Astrocyte (in vitro differentiated cells and primary cell): ENCODE measurements at regions not wholly inside any gene's neighbourhood (a gene's known extent, or its start where the extent isn't known, plus 50 kb on each side); places are given as distances from the start of the nearest gene placed in this dataset.

Experiments
- DNase-seq: peaks from one replicate; pipeline ENCODE4 v3.0.0-alpha.2; 2010; ENCODE audit warnings: low read depth
- FAIRE-seq: peaks from 2 replicates; lab custom pipeline; 2011; peaks lifted over from hg19 to GRCh38; lab: Jason Lieb, UNC
- H2AFZ ChIP-seq: 2 replicates; pipeline ENCODE4 v1.6.0; 2012; ENCODE audit warnings: low read depth, low read length, inconsistent platforms
- H3K27ac ChIP-seq: 2 replicates; pipeline ENCODE4 v1.5.1; 2011; ENCODE audit warnings: low read depth, low read length, inconsistent platforms
- H3K27me3 ChIP-seq: 2 replicates; pipeline ENCODE4 v1.6.0; 2011; ENCODE audit warnings: low read length, inconsistent platforms; ENCODE audit not compliant: insufficient read depth
- H3K36me3 ChIP-seq: 2 replicates; pipeline ENCODE4 v1.5.1; 2011; ENCODE audit warnings: low read length, inconsistent platforms; ENCODE audit not compliant: insufficient read depth
- H3K4me1 ChIP-seq: 2 replicates; pipeline ENCODE4 v1.5.1; 2011; ENCODE audit warnings: low read length, inconsistent platforms; ENCODE audit not compliant: insufficient read depth
- H3K4me2 ChIP-seq: 2 replicates; pipeline ENCODE4 v1.6.0; 2012; ENCODE audit warnings: low read length, inconsistent platforms
- H3K4me3 ChIP-seq: 2 replicates; pipeline ENCODE4 v1.5.1; 2011; ENCODE audit warnings: low read depth, mild to moderate bottlenecking, low read length, inconsistent platforms; ENCODE audit not compliant: insufficient read depth
- H3K79me2 ChIP-seq: 2 replicates; pipeline ENCODE4 v1.6.0; 2012; ENCODE audit warnings: mild to moderate bottlenecking, low read length, inconsistent platforms; ENCODE audit not compliant: insufficient read depth
- H3K9ac ChIP-seq: 2 replicates; pipeline ENCODE4 v1.6.0; 2012; ENCODE audit warnings: mild to moderate bottlenecking, low read length, inconsistent platforms
- H3K9me3 ChIP-seq: 2 replicates; pipeline ENCODE4 v1.5.1; 2012; ENCODE audit warnings: low read depth, mild to moderate bottlenecking, low read length, inconsistent platforms; ENCODE audit not compliant: insufficient read depth
- H4K20me1 ChIP-seq: 2 replicates; pipeline ENCODE4 v1.6.0; 2012; ENCODE audit warnings: low read length, inconsistent platforms; ENCODE audit not compliant: insufficient read depth
- H3K27ac Mint-ChIP-seq: one replicate; pipeline ENCODE4 v1.8.0; 2021; ENCODE audit warnings: mild to moderate bottlenecking, mixed read lengths; ENCODE audit not compliant: unreplicated experiment
- H3K27me3 Mint-ChIP-seq: one replicate; pipeline ENCODE4 v1.8.0; 2021; ENCODE audit warnings: low read depth, mixed read lengths; ENCODE audit not compliant: unreplicated experiment
- H3K36me3 Mint-ChIP-seq: one replicate; pipeline ENCODE4 v1.8.0; 2021; ENCODE audit warnings: low read depth, mixed read lengths; ENCODE audit not compliant: unreplicated experiment
- H3K4me1 Mint-ChIP-seq: one replicate; pipeline ENCODE4 v1.8.0; 2021; ENCODE audit warnings: low read depth, mixed read lengths; ENCODE audit not compliant: unreplicated experiment
- H3K4me3 Mint-ChIP-seq: one replicate; pipeline ENCODE4 v1.8.0; 2021; ENCODE audit warnings: mild to moderate bottlenecking, moderate library complexity, mixed read lengths; ENCODE audit not compliant: unreplicated experiment
- H3K9me3 Mint-ChIP-seq: one replicate; pipeline ENCODE4 v1.8.0; 2021; ENCODE audit warnings: mild to moderate bottlenecking, mixed read lengths; ENCODE audit not compliant: unreplicated experiment
- EZH2 ChIP-seq: IDR thresholded peaks from 2 replicates; pipeline ENCODE4 v1.6.1; 2012; ENCODE audit warnings: mild to moderate bottlenecking, low read length, inconsistent platforms; ENCODE audit not compliant: insufficient read depth
- TF ChIP-seq, protein P1 (sequence below): IDR thresholded peaks from 2 replicates; pipeline ENCODE4 v1.5.1; 2011; ENCODE audit warnings: low read depth, mild to moderate bottlenecking, inconsistent platforms, low read length, moderate library complexity; ENCODE audit not compliant: insufficient read depth

DNA sequence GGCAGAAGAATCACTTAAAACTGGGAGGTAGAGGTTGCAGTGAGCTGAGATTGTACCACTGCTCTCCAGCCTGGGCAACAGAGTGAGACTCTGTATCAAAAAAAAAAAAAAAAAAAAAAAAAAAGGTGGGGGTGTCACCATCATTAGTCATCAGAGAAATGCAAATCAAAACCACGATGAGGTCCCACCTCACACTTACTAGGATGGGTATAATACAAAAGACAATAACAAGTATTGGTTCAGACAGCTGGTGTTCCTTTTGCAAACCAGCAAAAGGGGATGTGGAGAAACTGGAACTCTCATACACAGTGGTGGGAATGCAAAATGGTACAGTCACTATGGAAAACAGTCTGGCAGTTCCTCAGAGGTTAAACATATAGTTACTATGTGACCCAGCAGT lies 78.7 kb upstream of the TSC22D2 start:
- Mint-ChIP-seq H3K4me1 (peaks cover 50% of the 10 kb centered on the region), H3K4me3 (no peak overlapping the region), H3K36me3 (no peaks in the 10 kb centered on the region), H3K27ac (no peak overlapping the region), H3K27me3 (no peaks in the 10 kb centered on the region), H3K9me3 (peaks cover 11% of the 10 kb centered on the region)
- Histone ChIP-seq H3K36me3 (no peaks in the 10 kb centered on the region), H3K9ac (no peak overlapping the region), H3K79me2 (no peaks in the 10 kb centered on the region), H3K9me3 (no peaks in the 10 kb centered on the region), H3K27ac (no peak overlapping the region), H4K20me1 (no peaks in the 10 kb centered on the region), H3K4me1 (no peaks in the 10 kb centered on the region), H3K4me3 (no peak overlapping the region), H3K4me2 (no peak overlapping the region), H3K27me3 (no peaks in the 10 kb centered on the region), H2AFZ (no peak overlapping the region)
- DNase-seq (no peak), FAIRE-seq (no peak)
- TF ChIP-seq EZH2: no peak
- TF ChIP-seq, protein P1, sequence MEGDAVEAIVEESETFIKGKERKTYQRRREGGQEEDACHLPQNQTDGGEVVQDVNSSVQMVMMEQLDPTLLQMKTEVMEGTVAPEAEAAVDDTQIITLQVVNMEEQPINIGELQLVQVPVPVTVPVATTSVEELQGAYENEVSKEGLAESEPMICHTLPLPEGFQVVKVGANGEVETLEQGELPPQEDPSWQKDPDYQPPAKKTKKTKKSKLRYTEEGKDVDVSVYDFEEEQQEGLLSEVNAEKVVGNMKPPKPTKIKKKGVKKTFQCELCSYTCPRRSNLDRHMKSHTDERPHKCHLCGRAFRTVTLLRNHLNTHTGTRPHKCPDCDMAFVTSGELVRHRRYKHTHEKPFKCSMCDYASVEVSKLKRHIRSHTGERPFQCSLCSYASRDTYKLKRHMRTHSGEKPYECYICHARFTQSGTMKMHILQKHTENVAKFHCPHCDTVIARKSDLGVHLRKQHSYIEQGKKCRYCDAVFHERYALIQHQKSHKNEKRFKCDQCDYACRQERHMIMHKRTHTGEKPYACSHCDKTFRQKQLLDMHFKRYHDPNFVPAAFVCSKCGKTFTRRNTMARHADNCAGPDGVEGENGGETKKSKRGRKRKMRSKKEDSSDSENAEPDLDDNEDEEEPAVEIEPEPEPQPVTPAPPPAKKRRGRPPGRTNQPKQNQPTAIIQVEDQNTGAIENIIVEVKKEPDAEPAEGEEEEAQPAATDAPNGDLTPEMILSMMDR: no peak

DNA sequence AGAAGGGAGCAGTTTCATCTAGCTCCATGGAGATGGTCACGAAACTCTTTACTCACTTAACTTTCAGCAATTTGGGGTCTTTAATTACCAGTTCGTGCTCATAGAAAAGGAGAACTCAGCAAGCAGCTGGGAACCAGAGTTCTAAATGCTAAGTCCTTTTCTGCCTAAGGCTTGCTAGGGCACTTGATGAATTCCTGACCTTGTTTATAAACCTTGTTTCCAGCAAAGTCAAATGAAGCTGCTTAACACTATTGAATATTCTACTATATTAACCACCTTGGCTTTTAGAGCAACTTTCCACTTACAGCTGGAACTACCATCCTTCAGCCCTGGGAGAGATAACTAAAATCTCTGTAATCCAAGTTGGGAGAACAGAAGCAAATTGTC lies 79.5 kb upstream of the TSC22D2 start:
- H3K27ac ChIP-seq: no peak overlapping the region
- H3K27me3 Mint-ChIP-seq: no peaks in the 10 kb centered on the region
- peaks cover 11% of the 10 kb centered on the region for H3K9me3 Mint-ChIP-seq
- no peak overlapping the region for H2AFZ ChIP-seq
- H3K4me3 Mint-ChIP-seq: no peak overlapping the region
- H3K4me1 Mint-ChIP-seq: peaks cover 49% of the 10 kb centered on the region
- H3K9ac ChIP-seq: no peak overlapping the region
- no peak overlapping the region for H3K4me3 ChIP-seq
- TF ChIP-seq EZH2: no peak
- TF ChIP-seq, protein P1: no peak
- no peaks in the 10 kb centered on the region for H3K79me2 ChIP-seq
- no peaks in the 10 kb centered on the region for H3K36me3 ChIP-seq
- no peaks in the 10 kb centered on the region for H3K36me3 Mint-ChIP-seq
- no peaks in the 10 kb centered on the region for H4K20me1 ChIP-seq
- H3K27me3 ChIP-seq: no peaks in the 10 kb centered on the region
- H3K9me3 ChIP-seq: no peaks in the 10 kb centered on the region
- FAIRE-seq: no peak
- no peak for DNase-seq
- H3K4me2 ChIP-seq: no peak overlapping the region
- peak overlapping the region; percentile 84 for H3K27ac Mint-ChIP-seq
- H3K4me1 ChIP-seq: no peaks in the 10 kb centered on the region

GRCh38 chr3:150327678-150328653 lies 80.1 kb upstream of the TSC22D2 start:
- DNase-seq: peak; percentile 80
- Histone ChIP-seq H2AFZ (no peak overlapping the region), H3K9ac (no peak overlapping the region), H3K9me3 (no peaks in the 10 kb centered on the region), H3K27ac (no peak overlapping the region), H3K79me2 (no peaks in the 10 kb centered on the region), H3K4me2 (no peak overlapping the region), H3K36me3 (no peaks in the 10 kb centered on the region), H4K20me1 (no peaks in the 10 kb centered on the region), H3K4me3 (no peak overlapping the region), H3K27me3 (no peaks in the 10 kb centered on the region), H3K4me1 (no peaks in the 10 kb centered on the region)
- H3K27me3 Mint-ChIP-seq: no peaks in the 10 kb centered on the region
- H3K4me1 Mint-ChIP-seq: peaks cover 43% of the 10 kb centered on the region
- peaks cover 11% of the 10 kb centered on the region for H3K9me3 Mint-ChIP-seq
- H3K4me3 Mint-ChIP-seq: no peak overlapping the region
- peak overlapping the region; percentile 84 for H3K27ac Mint-ChIP-seq
- H3K36me3 Mint-ChIP-seq: no peaks in the 10 kb centered on the region
- no peak for FAIRE-seq
- TF ChIP-seq, protein P1: no peak
- TF ChIP-seq EZH2: no peak
